ENCODE measurements at regions not wholly inside any gene's neighbourhood (a gene's known extent, or its start where the extent isn't known, plus 50 kb on each side); places are given as distances from the start of the nearest gene placed in this dataset.

DNA sequence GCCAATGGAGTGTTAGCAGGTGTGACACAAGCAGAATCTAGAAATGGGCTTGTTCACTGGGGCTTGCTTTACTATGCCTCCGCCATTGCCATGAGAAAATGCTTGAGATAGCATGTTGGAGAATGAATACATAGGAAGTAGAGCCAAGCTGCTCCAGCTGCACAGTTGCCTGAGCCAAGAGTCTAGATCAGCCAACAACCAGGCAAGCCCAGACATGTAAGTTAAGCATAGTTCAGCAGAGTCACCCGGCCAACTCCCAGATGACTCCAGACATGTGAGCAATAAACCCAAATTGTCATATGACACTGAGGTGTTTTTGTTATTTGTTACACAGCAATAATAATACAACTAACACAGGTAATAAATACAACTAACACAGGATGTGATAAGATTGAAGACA, 167.9 kb downstream of the HAO1 start:
- TF ChIP-seq, protein P1, sequence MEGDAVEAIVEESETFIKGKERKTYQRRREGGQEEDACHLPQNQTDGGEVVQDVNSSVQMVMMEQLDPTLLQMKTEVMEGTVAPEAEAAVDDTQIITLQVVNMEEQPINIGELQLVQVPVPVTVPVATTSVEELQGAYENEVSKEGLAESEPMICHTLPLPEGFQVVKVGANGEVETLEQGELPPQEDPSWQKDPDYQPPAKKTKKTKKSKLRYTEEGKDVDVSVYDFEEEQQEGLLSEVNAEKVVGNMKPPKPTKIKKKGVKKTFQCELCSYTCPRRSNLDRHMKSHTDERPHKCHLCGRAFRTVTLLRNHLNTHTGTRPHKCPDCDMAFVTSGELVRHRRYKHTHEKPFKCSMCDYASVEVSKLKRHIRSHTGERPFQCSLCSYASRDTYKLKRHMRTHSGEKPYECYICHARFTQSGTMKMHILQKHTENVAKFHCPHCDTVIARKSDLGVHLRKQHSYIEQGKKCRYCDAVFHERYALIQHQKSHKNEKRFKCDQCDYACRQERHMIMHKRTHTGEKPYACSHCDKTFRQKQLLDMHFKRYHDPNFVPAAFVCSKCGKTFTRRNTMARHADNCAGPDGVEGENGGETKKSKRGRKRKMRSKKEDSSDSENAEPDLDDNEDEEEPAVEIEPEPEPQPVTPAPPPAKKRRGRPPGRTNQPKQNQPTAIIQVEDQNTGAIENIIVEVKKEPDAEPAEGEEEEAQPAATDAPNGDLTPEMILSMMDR (IDR thresholded peaks at IDR 0.05) = no peak
- no peak for TF ChIP-seq POLR2A (IDR thresholded peaks at IDR 0.05)

Data from uterus (tissue), 2 donors.